ENCODE measurements at regions not wholly inside any gene's neighbourhood (a gene's known extent, or its start where the extent isn't known, plus 50 kb on each side); places are given as distances from the start of the nearest gene placed in this dataset.

DNA sequence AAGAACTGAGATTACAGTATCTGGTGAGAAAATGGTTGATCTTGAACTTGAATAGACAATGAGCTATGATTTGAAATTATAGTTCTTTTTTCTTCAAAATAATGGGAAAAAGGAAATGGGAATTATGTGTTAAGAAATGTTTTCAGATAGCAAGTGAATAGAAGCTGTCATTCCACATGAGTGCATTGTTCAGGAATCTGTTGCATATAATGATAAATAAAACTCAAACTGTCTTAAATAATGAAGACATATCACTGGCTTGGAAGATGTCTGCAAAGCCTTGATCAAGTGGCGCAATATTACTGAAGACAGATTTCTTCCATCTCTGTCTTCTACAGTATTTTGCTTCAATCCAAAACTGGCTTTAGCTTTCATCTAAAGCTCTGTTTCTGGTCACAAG, 479.3 kb upstream of the ZFP42 start:
- H3K36me3 Mint-ChIP-seq (ENCODE audit: insufficient read depth), result no peaks in the 10 kb centered on the region
- no peaks in the 10 kb centered on the region for H3K4me1 Mint-ChIP-seq (ENCODE audit: low read depth in 2 of 2)
- peaks cover 5 to 8% of the 10 kb centered on the region in 2 donors for H3K9me3 Mint-ChIP-seq
- ATAC-seq (replicated peaks) (no peak), DNase-seq (no peak)
- no peaks in the 10 kb centered on the region for H3K27me3 Mint-ChIP-seq
- H3K4me3 Mint-ChIP-seq, result no peak overlapping the region
- no peak overlapping the region for H3K27ac Mint-ChIP-seq

DNA sequence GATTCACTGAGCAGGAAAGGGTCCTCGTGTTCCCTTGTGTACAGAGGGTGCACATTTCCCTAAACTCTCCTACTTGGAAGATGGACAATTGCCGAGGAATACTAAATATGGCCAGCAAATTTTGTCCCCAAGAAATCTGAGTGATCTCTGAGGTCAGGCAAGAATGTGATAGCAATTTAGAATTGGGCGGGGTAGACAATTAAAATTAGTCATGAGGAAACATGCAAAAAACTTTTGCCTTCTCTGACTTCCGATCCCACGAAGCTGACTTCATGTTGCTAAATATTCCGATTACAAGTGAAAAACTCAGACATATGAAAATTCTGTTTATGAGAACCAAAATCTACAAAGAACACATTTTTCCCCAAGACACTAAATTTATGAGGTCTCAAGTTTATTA, 453.9 kb upstream of the ZFP42 start:
- H3K9me3 Mint-ChIP-seq, result peaks cover 8 to 17% of the 10 kb centered on the region in 2 donors
- H3K36me3 Mint-ChIP-seq (ENCODE audit: insufficient read depth), result no peaks in the 10 kb centered on the region
- no peaks in the 10 kb centered on the region for H3K4me1 Mint-ChIP-seq (ENCODE audit: low read depth in 2 of 2)
- no peaks in the 10 kb centered on the region for H3K27me3 Mint-ChIP-seq
- DNase-seq (no peak), ATAC-seq (replicated peaks) (no peak)
- H3K4me3 Mint-ChIP-seq, result no peak overlapping the region
- no peak overlapping the region for H3K27ac Mint-ChIP-seq

DNA sequence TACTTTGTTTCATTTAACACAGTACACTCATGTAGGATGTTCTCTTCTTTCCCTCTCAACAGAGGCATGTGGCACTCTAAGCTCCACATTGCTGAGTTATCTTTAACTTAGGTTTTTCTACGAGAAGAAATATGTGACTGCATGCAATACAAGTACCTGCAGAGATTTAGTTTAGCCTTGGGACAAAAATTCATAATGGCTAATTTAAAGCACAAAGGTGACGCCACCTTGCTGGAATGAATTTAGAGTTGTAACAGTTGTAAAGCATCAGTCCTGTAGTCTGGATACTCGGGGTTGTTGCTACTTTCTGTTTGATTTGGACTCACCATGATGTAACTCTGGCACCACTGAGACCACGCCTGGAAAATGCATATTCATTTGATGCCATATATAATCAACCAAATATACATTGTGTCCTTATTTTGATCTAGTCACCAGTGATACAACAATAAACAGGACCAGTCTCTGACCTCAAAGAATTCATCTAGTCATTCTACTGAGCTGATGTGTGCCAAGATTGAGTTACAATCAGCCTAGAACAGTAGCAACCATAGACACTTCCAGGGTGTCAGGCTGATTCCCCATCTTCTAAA, 451.0 kb upstream of the ZFP42 start:
- no peak for ATAC-seq (replicated peaks)

DNA sequence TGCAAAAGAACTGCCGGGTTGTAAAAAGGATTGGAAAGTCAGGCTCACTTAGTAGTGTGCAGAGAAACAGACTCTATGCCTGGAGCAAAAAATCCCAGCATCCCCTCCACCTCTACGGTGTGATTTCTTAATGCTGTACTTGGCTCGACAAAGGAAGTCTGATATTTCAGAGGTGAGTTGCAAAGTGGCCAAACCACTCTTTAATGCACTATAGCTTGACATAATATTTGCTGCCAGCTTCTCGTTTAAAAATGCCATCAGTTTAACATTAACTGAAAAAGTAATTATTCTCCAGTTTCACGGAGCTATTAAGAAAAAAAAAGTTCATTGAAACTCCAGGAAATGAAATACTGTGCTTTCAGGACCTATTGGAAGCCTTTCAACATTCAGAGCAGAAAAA, 448.3 kb upstream of the ZFP42 start:
- Mint-ChIP-seq H3K27ac (no peak overlapping the region), H3K4me3 (no peak overlapping the region), H3K9me3 (peaks cover 11 to 15% of the 10 kb centered on the region in 2 donors), H3K4me1 (ENCODE audit: low read depth in 2 of 2) (no peaks in the 10 kb centered on the region), H3K27me3 (no peaks in the 10 kb centered on the region), H3K36me3 (ENCODE audit: insufficient read depth) (no peaks in the 10 kb centered on the region)
- DNase-seq, result no peak
- no peak for ATAC-seq (replicated peaks)

More for the DNA sequence above, 451.0 kb upstream of the ZFP42 start:
- no peaks in the 10 kb centered on the region for H3K4me1 Mint-ChIP-seq (ENCODE audit: low read depth in 2 of 2)
- H3K27me3 Mint-ChIP-seq, result no peaks in the 10 kb centered on the region
- DNase-seq, result no peak
- H3K9me3 Mint-ChIP-seq, result peaks cover 14 to 17% of the 10 kb centered on the region in 2 donors
- H3K4me3 Mint-ChIP-seq, result no peak overlapping the region
- no peak overlapping the region for H3K27ac Mint-ChIP-seq
- no peaks in the 10 kb centered on the region for H3K36me3 Mint-ChIP-seq (ENCODE audit: insufficient read depth)

DNA sequence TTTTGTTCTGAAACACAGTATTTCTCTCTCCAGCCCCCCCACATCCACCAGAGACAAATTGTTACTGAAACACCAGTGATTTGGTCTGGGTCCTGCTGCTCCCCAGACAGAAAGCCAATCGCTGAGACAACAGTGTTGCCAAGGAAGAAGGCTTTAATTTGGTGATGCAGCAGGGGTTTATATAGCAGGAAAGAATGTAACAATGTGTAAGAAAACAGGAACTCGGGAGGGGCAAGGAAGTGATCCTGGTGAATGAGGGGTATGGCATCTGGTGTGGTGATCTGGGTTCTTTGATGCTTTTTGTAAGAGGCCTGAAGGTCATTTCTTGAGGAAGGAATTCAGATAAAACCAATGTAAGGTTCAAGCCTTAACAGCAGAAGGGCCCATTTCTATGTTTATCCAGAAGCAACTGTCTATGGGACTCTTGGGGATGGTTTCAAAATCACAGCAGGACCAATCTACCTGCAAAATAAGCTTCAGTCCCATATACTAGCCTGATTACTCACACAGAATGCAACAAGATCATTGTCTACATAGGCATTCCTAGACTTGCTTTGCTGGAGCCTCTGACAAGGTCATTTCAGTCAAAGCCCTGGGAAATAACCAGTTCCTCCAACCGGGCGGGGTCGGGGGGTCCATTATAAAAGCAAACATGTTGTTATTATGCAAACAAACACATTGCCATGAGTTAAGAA, 445.2 kb upstream of the ZFP42 start:
- Mint-ChIP-seq H3K9me3 (peaks cover 15 to 19% of the 10 kb centered on the region in 2 donors), H3K4me3 (no peak overlapping the region), H3K4me1 (ENCODE audit: low read depth in 2 of 2) (no peaks in the 10 kb centered on the region), H3K36me3 (ENCODE audit: insufficient read depth) (no peaks in the 10 kb centered on the region), H3K27me3 (no peaks in the 10 kb centered on the region), H3K27ac (no peak overlapping the region)
- DNase-seq (no peak), ATAC-seq (replicated peaks) (no peak)

DNA sequence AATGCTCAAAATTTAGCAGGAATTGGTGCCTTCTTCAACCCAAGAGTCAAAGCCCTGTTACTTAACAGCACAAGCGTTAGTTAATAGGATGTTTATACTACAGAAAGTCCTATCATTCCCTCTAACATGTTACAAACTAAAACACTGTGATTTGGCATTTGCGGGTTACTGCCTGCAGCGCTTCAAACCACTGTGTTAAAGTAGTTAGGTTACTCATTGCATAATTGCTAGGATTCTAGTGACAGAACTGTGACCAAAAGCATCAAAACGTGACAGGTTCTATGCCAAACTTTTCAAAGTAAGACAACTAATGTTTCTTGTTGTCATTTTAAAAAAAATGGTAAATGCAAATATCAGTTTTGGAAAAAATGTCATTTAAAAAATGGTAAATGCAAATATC, 442.8 kb upstream of the ZFP42 start:
- Mint-ChIP-seq H3K4me1 (ENCODE audit: low read depth in 2 of 2) (no peaks in the 10 kb centered on the region), H3K27me3 (no peaks in the 10 kb centered on the region), H3K27ac (no peak overlapping the region)

DNA sequence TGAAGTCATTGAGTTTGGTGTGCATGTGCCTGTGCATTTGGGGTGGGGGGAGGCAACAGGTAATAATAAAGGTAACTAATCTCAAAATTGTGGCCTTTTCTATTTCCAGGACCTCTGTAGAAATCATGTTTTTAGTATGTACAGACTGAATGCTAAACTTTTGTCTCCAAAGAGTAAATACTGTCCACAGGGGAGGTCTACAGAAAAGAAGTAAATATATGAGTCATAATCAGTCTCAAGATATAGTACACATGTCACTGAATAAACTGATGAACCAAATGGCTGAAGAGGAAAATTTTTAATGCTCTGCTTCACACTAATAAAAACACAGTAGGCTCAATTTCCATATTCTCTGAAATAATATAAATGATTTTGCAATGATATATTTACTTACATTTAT, 440.4 kb upstream of the ZFP42 start:
- no peak overlapping the region for H3K27ac Mint-ChIP-seq
- no peaks in the 10 kb centered on the region for H3K27me3 Mint-ChIP-seq
- no peaks in the 10 kb centered on the region for H3K4me1 Mint-ChIP-seq (ENCODE audit: low read depth in 2 of 2)
- DNase-seq (no peak), ATAC-seq (replicated peaks) (no peak)
- peaks cover 0 to 14% of the 10 kb centered on the region in 2 donors for H3K9me3 Mint-ChIP-seq
- no peaks in the 10 kb centered on the region for H3K36me3 Mint-ChIP-seq (ENCODE audit: insufficient read depth)
- no peak overlapping the region for H3K4me3 Mint-ChIP-seq

More for the DNA sequence above, 442.8 kb upstream of the ZFP42 start:
- no peaks in the 10 kb centered on the region for H3K36me3 Mint-ChIP-seq (ENCODE audit: insufficient read depth)
- DNase-seq (no peak), ATAC-seq (replicated peaks) (no peak)
- H3K9me3 Mint-ChIP-seq, result peaks cover 7 to 15% of the 10 kb centered on the region in 2 donors
- no peak overlapping the region for H3K4me3 Mint-ChIP-seq

DNA sequence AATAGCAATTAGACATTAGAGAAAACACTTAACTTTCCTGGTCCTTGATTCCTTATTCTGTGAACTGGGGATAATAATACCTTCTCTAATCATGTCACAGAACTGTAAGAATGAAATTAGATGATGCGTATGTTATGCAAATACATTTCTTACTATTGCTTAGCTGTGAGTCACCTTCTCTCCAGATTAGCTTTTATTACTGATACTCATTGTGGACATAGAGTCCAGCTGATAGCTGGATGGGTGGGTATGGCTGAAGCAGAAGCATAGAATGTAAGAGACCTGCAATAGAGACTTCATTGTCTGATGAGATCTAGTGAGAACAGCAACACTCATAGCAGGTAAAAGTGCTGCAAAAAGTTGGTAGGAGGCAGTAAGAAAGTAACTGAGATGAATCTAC, 437.2 kb upstream of the ZFP42 start:
- no peak overlapping the region for H3K4me3 Mint-ChIP-seq
- no peaks in the 10 kb centered on the region for H3K27me3 Mint-ChIP-seq

DNA sequence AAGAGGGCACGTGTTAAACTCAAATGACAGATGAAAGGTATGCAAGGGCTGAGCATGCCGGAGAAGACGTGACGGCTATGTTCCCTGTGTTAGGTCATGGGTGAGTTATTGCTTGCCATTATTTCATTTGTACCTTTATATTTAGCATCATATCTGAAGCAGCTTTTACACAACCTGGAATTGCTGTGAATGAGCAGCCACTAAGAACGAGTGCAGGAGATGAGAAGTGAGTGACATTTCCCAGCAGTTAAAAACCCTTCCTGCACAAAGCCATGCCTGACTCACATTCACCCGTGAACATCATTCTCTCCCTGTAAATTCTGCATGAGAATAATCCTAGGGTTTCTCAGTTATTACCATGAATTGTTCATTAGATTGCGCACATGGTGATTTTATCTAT, 433.2 kb upstream of the ZFP42 start:
- Mint-ChIP-seq H3K36me3 (ENCODE audit: insufficient read depth) (peaks cover 2% of the 10 kb centered on the region), H3K9me3 (peaks cover 11 to 17% of the 10 kb centered on the region in 2 donors), H3K27ac (no peak overlapping the region), H3K4me1 (ENCODE audit: low read depth in 2 of 2) (no peaks in the 10 kb centered on the region), H3K4me3 (no peak overlapping the region), H3K27me3 (no peaks in the 10 kb centered on the region)
- DNase-seq, result no peak
- ATAC-seq (replicated peaks), result no peak

More for the DNA sequence above, 437.2 kb upstream of the ZFP42 start:
- ATAC-seq (replicated peaks) (no peak), DNase-seq (no peak)
- Mint-ChIP-seq H3K36me3 (ENCODE audit: insufficient read depth) (no peaks in the 10 kb centered on the region), H3K27ac (no peak overlapping the region), H3K4me1 (ENCODE audit: low read depth in 2 of 2) (no peaks in the 10 kb centered on the region), H3K9me3 (peaks cover 10 to 13% of the 10 kb centered on the region in 2 donors)

DNA sequence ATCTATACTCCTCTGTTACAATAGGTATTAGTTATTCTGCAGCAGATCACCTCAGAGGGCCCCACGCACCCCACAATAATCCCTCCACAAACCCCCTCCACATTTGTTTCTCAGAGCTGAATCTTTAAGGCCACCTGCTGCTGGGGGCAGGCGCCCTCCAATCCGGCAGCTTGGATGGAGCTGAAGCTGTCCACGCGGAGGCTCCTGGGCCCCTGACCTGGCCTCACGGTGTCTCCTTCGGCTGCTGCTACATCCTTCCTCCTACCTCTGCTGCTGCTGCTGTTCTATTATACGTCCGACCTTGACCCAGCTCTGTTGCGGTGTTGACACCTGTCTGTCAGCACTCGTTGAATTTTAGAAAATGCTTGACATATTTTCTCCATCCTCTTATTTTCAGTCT, 430.2 kb upstream of the ZFP42 start:
- Mint-ChIP-seq H3K9me3 (peaks cover 14 to 28% of the 10 kb centered on the region in 2 donors), H3K27ac (no peak overlapping the region), H3K4me3 (no peak overlapping the region), H3K4me1 (ENCODE audit: low read depth in 2 of 2) (no peaks in the 10 kb centered on the region), H3K36me3 (ENCODE audit: insufficient read depth) (peaks cover 2% of the 10 kb centered on the region), H3K27me3 (no peaks in the 10 kb centered on the region)
- no peak for ATAC-seq (replicated peaks)
- DNase-seq, result no peak

DNA sequence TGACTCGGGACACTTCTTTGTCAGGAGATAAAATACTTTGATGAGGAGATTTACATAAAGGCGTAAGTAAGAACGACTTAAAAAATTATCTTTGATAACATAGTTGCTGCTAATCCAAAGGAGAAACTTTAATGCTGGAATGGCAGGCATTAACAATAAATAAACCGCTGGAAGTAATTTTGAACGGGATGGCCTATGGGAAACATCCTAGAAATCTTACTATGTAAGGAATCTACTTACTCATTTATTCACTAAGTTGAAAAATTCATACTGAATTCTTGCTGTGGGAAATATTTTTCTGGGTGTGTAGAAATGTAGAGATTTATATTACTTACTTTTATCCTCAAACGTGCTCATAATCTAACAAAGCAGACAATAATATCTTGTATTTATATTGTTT, 425.7 kb upstream of the ZFP42 start:
- no peak overlapping the region for H3K4me3 Mint-ChIP-seq
- H3K9me3 Mint-ChIP-seq, result peaks cover 21 to 43% of the 10 kb centered on the region in 2 donors
- no peaks in the 10 kb centered on the region for H3K36me3 Mint-ChIP-seq (ENCODE audit: insufficient read depth)
- ATAC-seq (replicated peaks) (no peak), DNase-seq (no peak)
- no peak overlapping the region for H3K27ac Mint-ChIP-seq
- H3K27me3 Mint-ChIP-seq, result no peaks in the 10 kb centered on the region
- H3K4me1 Mint-ChIP-seq (ENCODE audit: low read depth in 2 of 2), result no peaks in the 10 kb centered on the region

DNA sequence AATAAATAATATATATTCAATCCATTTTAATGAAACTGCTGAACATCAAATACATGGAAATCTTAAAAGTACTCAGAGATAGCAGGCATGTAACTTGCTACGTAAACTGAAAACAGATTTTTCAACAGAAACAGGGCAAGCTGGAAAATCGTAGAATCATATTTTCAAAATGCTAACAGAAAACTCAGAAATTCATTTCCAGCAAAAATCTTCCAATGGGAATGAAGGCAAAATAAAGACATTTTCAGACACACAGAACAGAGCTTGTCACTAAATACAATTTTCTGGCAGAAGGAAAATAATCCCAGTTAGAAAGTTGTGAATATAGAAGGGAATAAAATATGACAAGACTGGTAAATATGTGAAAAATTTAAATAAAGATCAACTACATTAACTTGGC, 419.9 kb upstream of the ZFP42 start:
- Mint-ChIP-seq H3K36me3 (ENCODE audit: insufficient read depth) (no peaks in the 10 kb centered on the region), H3K27ac (no peak overlapping the region), H3K4me3 (no peak overlapping the region), H3K9me3 (peaks cover 8 to 24% of the 10 kb centered on the region in 2 donors), H3K4me1 (ENCODE audit: low read depth in 2 of 2) (no peaks in the 10 kb centered on the region), H3K27me3 (no peaks in the 10 kb centered on the region)
- DNase-seq (no peak), ATAC-seq (replicated peaks) (no peak)

DNA sequence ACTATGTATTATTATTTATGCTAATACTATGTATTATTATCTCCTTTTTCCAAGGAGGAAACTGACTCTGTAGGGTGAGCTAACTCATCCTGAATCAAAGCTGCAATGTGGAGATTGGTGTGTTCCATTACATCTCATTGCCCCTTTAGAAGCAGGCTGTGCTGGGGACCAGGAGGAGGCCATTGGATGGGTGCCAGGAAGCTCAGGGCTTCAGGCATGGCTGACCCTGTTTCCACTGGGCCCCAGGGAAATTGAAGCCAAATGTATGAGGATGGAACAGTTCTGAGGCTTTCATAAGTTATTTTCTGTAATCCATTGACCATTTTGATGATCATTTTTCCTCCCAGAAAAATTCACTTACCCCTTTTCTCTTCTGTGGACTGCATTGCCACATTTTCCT, 418.8 kb upstream of the ZFP42 start:
- Mint-ChIP-seq H3K36me3 (ENCODE audit: insufficient read depth) (no peaks in the 10 kb centered on the region), H3K4me1 (ENCODE audit: low read depth in 2 of 2) (no peaks in the 10 kb centered on the region), H3K27me3 (no peaks in the 10 kb centered on the region), H3K27ac (no peak overlapping the region), H3K4me3 (no peak overlapping the region), H3K9me3 (peaks cover 3 to 18% of the 10 kb centered on the region in 2 donors)
- ATAC-seq (replicated peaks), result no peak
- no peak for DNase-seq

DNA sequence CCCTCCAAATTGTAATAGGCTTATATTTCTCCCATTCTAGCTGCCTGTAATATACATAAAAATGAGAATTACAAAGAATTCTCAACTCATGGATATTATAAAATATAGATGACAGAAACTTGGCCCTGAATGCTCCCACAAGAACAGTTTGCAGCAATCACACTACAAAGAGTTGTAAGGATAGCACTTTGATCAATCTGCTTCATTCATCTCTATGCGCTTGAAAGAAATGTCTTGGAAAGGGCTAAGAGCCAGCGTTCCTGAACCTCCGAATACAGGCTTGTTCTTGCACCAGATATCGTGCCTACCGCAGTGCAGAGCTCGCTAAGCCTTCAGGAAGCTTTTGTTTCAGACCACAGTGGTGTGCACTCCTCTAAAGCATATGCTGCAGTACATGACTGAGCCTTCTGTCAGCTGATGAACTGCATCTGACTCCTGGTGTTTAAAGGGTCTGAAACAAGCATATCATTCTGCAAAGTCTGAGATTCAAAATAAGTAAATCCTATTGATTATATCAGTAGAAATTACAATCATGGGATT, 417.6 kb upstream of the ZFP42 start:
- ATAC-seq (replicated peaks), result no peak
- DNase-seq, result no peak
- Mint-ChIP-seq H3K4me3 (no peak overlapping the region), H3K36me3 (ENCODE audit: insufficient read depth) (no peaks in the 10 kb centered on the region), H3K27ac (no peak overlapping the region), H3K9me3 (peaks cover 0 to 9% of the 10 kb centered on the region in 2 donors), H3K4me1 (ENCODE audit: low read depth in 2 of 2) (no peaks in the 10 kb centered on the region), H3K27me3 (no peaks in the 10 kb centered on the region)
